Vagina (tissue), 2 donors: ENCODE measurements at regions not wholly inside any gene's neighbourhood (a gene's known extent, or its start where the extent isn't known, plus 50 kb on each side); places are given as distances from the start of the nearest gene placed in this dataset.
"Not testable (repeated sequence)": the region's sequence is repeated elsewhere in the genome, so short reads cannot be mapped to it uniquely, and the experiment has no call there.

Experiments used
- DNase-seq, 2 donors: peaks; one replicate each; pipeline ENCODE4 v3.0.0-alpha.2; 2017; ENCODE audit errors: extremely low spot score in 2 of 2
- H3K27ac ChIP-seq: fragments of 200-600 bp; sonication (generic); one replicate; pipeline ENCODE4 v1.5.1; 2019
- H3K27me3 ChIP-seq: fragments of 200-600 bp; sonication (generic); one replicate; pipeline ENCODE4 v1.5.1; 2019
- H3K36me3 ChIP-seq, 2 donors: fragments of 200-600 bp; sonication (generic); one replicate each; pipeline ENCODE4 v1.5.1; 2017 to 2019
- H3K4me1 ChIP-seq: fragments of 200-600 bp; sonication (generic); one replicate; pipeline ENCODE4 v1.5.1; 2019
- H3K4me3 ChIP-seq, 2 donors: fragments of 200-600 bp; sonication (generic); 1 replicate in 1 of 2; 2 replicates in 1 of 2; pipeline ENCODE4 v1.5.1; 2016 to 2019
- H3K9me3 ChIP-seq: fragments of 200-600 bp; sonication (generic); one replicate; pipeline ENCODE4 v1.5.1; 2019
- POLR2A ChIP-seq, 2 donors: fragments of 450-650 bp; IDR thresholded peaks; one replicate each; pipeline ENCODE4 v1.6.1; 2017; ENCODE audit warnings: antibody characterized with exemption in 2 of 2, mild to moderate bottlenecking in 2 of 2, moderate library complexity in 2 of 2
- POLR2AphosphoS5 ChIP-seq, 2 donors: sonication (generic); formaldehyde crosslinking; IDR thresholded peaks; one replicate each; pipeline ENCODE4 v1.9.0; 2017; ENCODE audit warnings: antibody characterized with exemption in 2 of 2, mild to moderate bottlenecking in 2 of 2, low read depth in 1 of 2; ENCODE audit not compliant: insufficient read depth in 1 of 2
- intact Hi-C: fragments of 100-400 bp; cut with DNase I; formaldehyde crosslinking; loops from one replicate; pipeline ENCODE4 v1.15.1; 2023
- TF ChIP-seq, protein P1 (sequence below), 3 experiments: fragments of 450-650 bp in 2 of 3; fragments of 200-600 bp in 1 of 3; sonication (generic) in 1 of 3; IDR thresholded peaks; one replicate each; pipeline ENCODE4 v1.5.1; 2017 to 2019; ENCODE audit warnings: antibody characterized with exemption in 3 of 3, mild to moderate bottlenecking in 2 of 3, moderate library complexity in 2 of 3

DNA sequence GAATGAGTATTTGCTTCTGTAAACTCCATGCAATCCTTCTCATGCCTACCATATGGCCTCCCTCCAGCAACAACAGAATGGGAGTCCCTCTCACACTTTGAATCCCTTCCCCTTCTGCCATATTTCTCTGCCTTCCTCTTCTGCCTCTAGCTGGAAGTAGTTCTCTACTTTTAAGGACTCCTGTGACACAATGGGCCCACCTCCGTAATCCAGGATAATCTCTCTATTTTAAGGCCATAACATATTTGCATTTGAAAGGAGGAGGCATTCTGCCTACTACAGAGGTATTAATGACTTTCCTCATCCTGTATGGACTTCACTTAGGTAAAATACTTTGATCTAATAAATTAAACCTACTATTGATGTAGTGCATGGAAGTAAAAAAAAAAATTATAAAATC lies 155.4 kb upstream of the ITGA1 start:
- no peaks in the 10 kb centered on the region for H3K36me3 ChIP-seq
- H3K27ac ChIP-seq, result no peak overlapping the region
- TF ChIP-seq, protein P1, sequence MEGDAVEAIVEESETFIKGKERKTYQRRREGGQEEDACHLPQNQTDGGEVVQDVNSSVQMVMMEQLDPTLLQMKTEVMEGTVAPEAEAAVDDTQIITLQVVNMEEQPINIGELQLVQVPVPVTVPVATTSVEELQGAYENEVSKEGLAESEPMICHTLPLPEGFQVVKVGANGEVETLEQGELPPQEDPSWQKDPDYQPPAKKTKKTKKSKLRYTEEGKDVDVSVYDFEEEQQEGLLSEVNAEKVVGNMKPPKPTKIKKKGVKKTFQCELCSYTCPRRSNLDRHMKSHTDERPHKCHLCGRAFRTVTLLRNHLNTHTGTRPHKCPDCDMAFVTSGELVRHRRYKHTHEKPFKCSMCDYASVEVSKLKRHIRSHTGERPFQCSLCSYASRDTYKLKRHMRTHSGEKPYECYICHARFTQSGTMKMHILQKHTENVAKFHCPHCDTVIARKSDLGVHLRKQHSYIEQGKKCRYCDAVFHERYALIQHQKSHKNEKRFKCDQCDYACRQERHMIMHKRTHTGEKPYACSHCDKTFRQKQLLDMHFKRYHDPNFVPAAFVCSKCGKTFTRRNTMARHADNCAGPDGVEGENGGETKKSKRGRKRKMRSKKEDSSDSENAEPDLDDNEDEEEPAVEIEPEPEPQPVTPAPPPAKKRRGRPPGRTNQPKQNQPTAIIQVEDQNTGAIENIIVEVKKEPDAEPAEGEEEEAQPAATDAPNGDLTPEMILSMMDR (IDR thresholded peaks at IDR 0.05), result no peak
- no peak for TF ChIP-seq POLR2A (IDR thresholded peaks at IDR 0.05)
- H3K9me3 ChIP-seq, result no peaks in the 10 kb centered on the region
- intact Hi-C loops, result no loop called here
- no peak overlapping the region for H3K4me3 ChIP-seq
- no peaks in the 10 kb centered on the region for H3K27me3 ChIP-seq
- no peaks in the 10 kb centered on the region for H3K4me1 ChIP-seq
- DNase-seq, result no peak

DNA sequence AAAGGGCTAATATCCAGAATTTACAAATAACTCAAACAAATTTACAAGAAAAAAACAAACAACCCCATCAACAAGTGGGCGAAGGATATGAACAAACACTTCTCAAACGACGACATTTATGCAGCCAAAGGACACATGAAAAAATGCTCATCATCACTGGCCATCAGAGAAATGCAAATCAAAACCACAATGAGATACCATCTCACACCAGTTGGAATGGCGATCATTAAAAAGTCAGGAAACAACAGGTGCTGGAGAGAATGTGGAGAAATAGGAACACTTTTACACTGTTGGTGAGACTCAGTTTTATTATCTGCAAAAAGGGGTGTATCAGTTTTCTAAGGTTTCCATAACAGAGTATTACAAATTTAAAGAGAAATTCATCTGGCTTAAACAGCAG lies 153.5 kb upstream of the ITGA1 start:
- H3K4me1 ChIP-seq, H3K9me3 ChIP-seq, H3K27ac ChIP-seq, H3K4me3 ChIP-seq, intact Hi-C loops, H3K36me3 ChIP-seq, H3K27me3 ChIP-seq, DNase-seq: not testable (repeated sequence)

- no peak overlapping the region for H3K4me3 ChIP-seq
- no peaks in the 10 kb centered on the region for H3K4me1 ChIP-seq
- H3K9me3 ChIP-seq, result no peaks in the 10 kb centered on the region
- intact Hi-C loops, result no loop called here
- H3K36me3 ChIP-seq, result no peaks in the 10 kb centered on the region
- no peaks in the 10 kb centered on the region for H3K27me3 ChIP-seq
- TF ChIP-seq, protein P1 (IDR thresholded peaks at IDR 0.05), result no peak
- no peak for TF ChIP-seq POLR2A (IDR thresholded peaks at IDR 0.05)
- TF ChIP-seq POLR2AphosphoS5 (IDR thresholded peaks at IDR 0.05; ENCODE audit: insufficient read depth in 1 of 2, low read depth in 1 of 2), result no peak
- no peak for DNase-seq
- H3K27ac ChIP-seq, result no peak overlapping the region
Measured at GRCh38 chr5:52638732-52639131, 149.0 kb upstream of the ITGA1 start.

DNA sequence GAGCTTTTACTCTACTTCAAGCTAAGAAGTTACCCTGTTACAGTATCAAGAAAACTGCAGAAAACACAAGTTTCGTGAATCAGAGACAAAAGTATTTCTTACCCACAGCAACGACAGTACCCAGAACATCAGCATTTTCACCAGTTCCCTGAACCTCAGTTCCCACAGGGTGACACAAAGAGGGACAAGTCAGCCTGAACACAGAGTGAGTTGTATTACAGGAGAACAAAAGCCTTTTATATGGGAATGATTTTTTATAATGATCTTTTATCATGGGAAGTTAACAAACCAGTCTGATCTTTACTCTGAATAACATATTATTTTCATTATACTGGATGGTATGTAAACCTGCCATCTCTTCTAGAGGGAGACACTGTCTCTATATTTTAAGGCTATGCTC lies 139.0 kb upstream of the ITGA1 start:
- no peaks in the 10 kb centered on the region for H3K4me1 ChIP-seq
- intact Hi-C loops, result no loop called here
- no peak overlapping the region for H3K4me3 ChIP-seq
- DNase-seq, result no peak
- H3K9me3 ChIP-seq, result no peaks in the 10 kb centered on the region
- H3K27me3 ChIP-seq, result no peaks in the 10 kb centered on the region
- no peak overlapping the region for H3K27ac ChIP-seq
- TF ChIP-seq, protein P1 (IDR thresholded peaks at IDR 0.05), result no peak
- TF ChIP-seq POLR2A (IDR thresholded peaks at IDR 0.05) (no peak), POLR2AphosphoS5 (IDR thresholded peaks at IDR 0.05; ENCODE audit: insufficient read depth in 1 of 2, low read depth in 1 of 2) (no peak)
- no peaks in the 10 kb centered on the region for H3K36me3 ChIP-seq

DNA sequence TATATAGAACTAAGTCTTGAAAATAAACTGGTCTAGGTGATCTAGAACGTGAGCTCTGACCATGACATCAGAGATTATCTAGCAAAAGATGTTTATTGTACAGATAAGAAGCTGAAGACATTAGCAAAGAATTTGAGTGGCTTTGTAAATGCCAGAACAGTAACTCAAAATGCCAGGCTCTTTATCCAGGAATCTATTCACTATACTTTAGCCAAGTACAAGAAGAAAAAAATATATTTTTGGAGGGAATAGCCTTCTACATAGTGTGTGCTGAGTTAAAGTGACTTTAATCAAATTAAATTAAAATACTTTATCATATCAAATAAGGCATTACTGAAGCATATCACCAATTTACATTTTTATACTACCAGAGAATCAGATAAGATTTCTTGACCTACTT lies 132.6 kb upstream of the ITGA1 start:
- no peak overlapping the region for H3K27ac ChIP-seq
- no peak for TF ChIP-seq POLR2A (IDR thresholded peaks at IDR 0.05)
- TF ChIP-seq, protein P1 (IDR thresholded peaks at IDR 0.05), result no peak
- no peak for TF ChIP-seq POLR2AphosphoS5 (IDR thresholded peaks at IDR 0.05; ENCODE audit: insufficient read depth in 1 of 2, low read depth in 1 of 2)
- no peak overlapping the region for H3K4me3 ChIP-seq
- H3K36me3 ChIP-seq, result no peaks in the 10 kb centered on the region
- no peaks in the 10 kb centered on the region for H3K27me3 ChIP-seq
- no peaks in the 10 kb centered on the region for H3K9me3 ChIP-seq
- no peaks in the 10 kb centered on the region for H3K4me1 ChIP-seq
- intact Hi-C loops, result no loop called here
- no peak for DNase-seq
